BLaER1 treated with 17β-estradiol and CSF1 and Interleukin-3, amounts not matched to agents 10 nM and 100 nM (cell line): ENCODE measurements at regions not wholly inside any gene's neighbourhood (a gene's known extent, or its start where the extent isn't known, plus 50 kb on each side); places are given as distances from the start of the nearest gene placed in this dataset.

Experiments used
- H3K27ac ChIP-seq, 11 experiments: shearing (Covaris generic); formaldehyde crosslinking; 2 replicates each; pipeline ENCODE4 v1.8.1; 2022
- H3K27me3 ChIP-seq, 11 experiments: shearing (Covaris generic); formaldehyde crosslinking; 2 replicates each; pipeline ENCODE4 v1.8.1; 2022
- H3K36me3 ChIP-seq, 11 experiments: shearing (Covaris generic); formaldehyde crosslinking; 2 replicates each; pipeline ENCODE4 v1.8.1; 2022
- H3K4me1 ChIP-seq, 10 experiments: shearing (Covaris generic); formaldehyde crosslinking; 2 replicates each; pipeline ENCODE4 v1.8.1; 2022
- H3K4me2 ChIP-seq, 11 experiments: shearing (Covaris generic); formaldehyde crosslinking; 2 replicates each; pipeline ENCODE4 v1.8.1; 2022
- H3K4me3 ChIP-seq, 10 experiments: shearing (Covaris generic); formaldehyde crosslinking; 2 replicates each; pipeline ENCODE4 v1.8.1; 2022
- H3K9ac ChIP-seq, 11 experiments: shearing (Covaris generic); formaldehyde crosslinking; 2 replicates each; pipeline ENCODE4 v1.8.1; 2022
- H3K9me3 ChIP-seq, 11 experiments: shearing (Covaris generic); formaldehyde crosslinking; replicated peaks in 1 of 11; 2 replicates each; pipeline ENCODE4 v1.8.1; 2022
- H4K20me1 ChIP-seq, 11 experiments: shearing (Covaris generic); formaldehyde crosslinking; 2 replicates each; pipeline ENCODE4 v1.8.1; 2022
- Cebpa-rat ChIP-seq, 11 experiments: shearing (Covaris generic); IDR thresholded peaks; 2 replicates each; pipeline ENCODE4 v1.8.1; 2022

- Histone ChIP-seq H3K4me2 (no peak overlapping the region), H3K27ac (no peak overlapping the region), H3K9me3 (no peaks in the 10 kb centered on the region), H3K36me3 (no peaks in the 10 kb centered on the region), H3K4me3 (no peak overlapping the region), H3K27me3 (no peaks in the 10 kb centered on the region; a peak in 1 of 22 replicates), H4K20me1 (peaks cover 0 to 9% (median 0%) of the 10 kb centered on the region in 11 experiments; a peak in 3 of 22 replicates), H3K9ac (no peak overlapping the region), H3K4me1 (no peaks in the 10 kb centered on the region)
- TF ChIP-seq Cebpa-rat (IDR thresholded peaks at IDR 0.05), result no peak
Measured at GRCh38 chr17:34714475-34715410, 135.4 kb downstream of the TMEM132E start.

- no peak overlapping the region for H3K4me3 ChIP-seq
- H3K9ac ChIP-seq, result no peak overlapping the region
- no peak overlapping the region for H3K27ac ChIP-seq
- no peaks in the 10 kb centered on the region for H3K4me1 ChIP-seq
- H3K27me3 ChIP-seq, result no peaks in the 10 kb centered on the region; a peak in 1 of 22 replicates
- no peak for TF ChIP-seq Cebpa-rat (IDR thresholded peaks at IDR 0.05)
- H4K20me1 ChIP-seq, result peaks cover 0 to 9% (median 0%) of the 10 kb centered on the region in 11 experiments; a peak in 3 of 22 replicates
- no peak overlapping the region for H3K4me2 ChIP-seq
- H3K36me3 ChIP-seq, result no peaks in the 10 kb centered on the region
- no peaks in the 10 kb centered on the region for H3K9me3 ChIP-seq
Measured at GRCh38 chr17:34713687-34714086, 134.3 kb downstream of the TMEM132E start.

- Histone ChIP-seq H3K36me3 (no peaks in the 10 kb centered on the region), H3K9ac (no peak overlapping the region), H3K4me3 (no peak overlapping the region), H3K9me3 (no peaks in the 10 kb centered on the region), H3K4me2 (no peak overlapping the region), H3K27me3 (no peaks in the 10 kb centered on the region; a peak in 1 of 22 replicates), H3K27ac (no peak overlapping the region), H4K20me1 (peaks cover 0 to 9% (median 0%) of the 10 kb centered on the region in 11 experiments; a peak in 3 of 22 replicates), H3K4me1 (no peaks in the 10 kb centered on the region)
- TF ChIP-seq Cebpa-rat (IDR thresholded peaks at IDR 0.05), result no peak
Measured at GRCh38 chr17:34712481-34713195, 133.3 kb downstream of the TMEM132E start.

- H3K4me1 ChIP-seq, result no peaks in the 10 kb centered on the region
- no peak overlapping the region for H3K9ac ChIP-seq
- peaks cover 0 to 9% (median 0%) of the 10 kb centered on the region in 11 experiments; a peak in 4 of 22 replicates for H4K20me1 ChIP-seq
- no peak for TF ChIP-seq Cebpa-rat (IDR thresholded peaks at IDR 0.05)
- H3K27me3 ChIP-seq, result no peaks in the 10 kb centered on the region; a peak in 1 of 22 replicates
- no peak overlapping the region for H3K4me3 ChIP-seq
- H3K27ac ChIP-seq, result no peak overlapping the region
- no peaks in the 10 kb centered on the region for H3K36me3 ChIP-seq
- H3K9me3 ChIP-seq, result no peaks in the 10 kb centered on the region
- H3K4me2 ChIP-seq, result no peak overlapping the region
Measured at GRCh38 chr17:34711646-34712045, 132.3 kb downstream of the TMEM132E start.

GRCh38 chr17:34710226-34710625, 130.8 kb downstream of the TMEM132E start:
- Histone ChIP-seq H4K20me1 (peaks cover 0 to 9% (median 0%) of the 10 kb centered on the region in 11 experiments; a peak in 5 of 22 replicates), H3K9me3 (no peaks in the 10 kb centered on the region), H3K4me2 (no peak overlapping the region), H3K36me3 (no peaks in the 10 kb centered on the region), H3K27me3 (no peaks in the 10 kb centered on the region; a peak in 1 of 22 replicates), H3K4me1 (no peaks in the 10 kb centered on the region), H3K4me3 (no peak overlapping the region), H3K9ac (no peak overlapping the region), H3K27ac (no peak overlapping the region)
- no peak for TF ChIP-seq Cebpa-rat (IDR thresholded peaks at IDR 0.05)

- no peaks in the 10 kb centered on the region for H3K9me3 ChIP-seq
- H4K20me1 ChIP-seq, result peaks cover 0 to 9% (median 0%) of the 10 kb centered on the region in 11 experiments; a peak in 5 of 22 replicates
- no peaks in the 10 kb centered on the region for H3K4me1 ChIP-seq
- H3K27me3 ChIP-seq, result no peaks in the 10 kb centered on the region; a peak in 1 of 22 replicates
- no peaks in the 10 kb centered on the region for H3K36me3 ChIP-seq
- no peak overlapping the region for H3K4me2 ChIP-seq
- no peak overlapping the region for H3K4me3 ChIP-seq
- no peak overlapping the region for H3K9ac ChIP-seq
- H3K27ac ChIP-seq, result no peak overlapping the region
- no peak for TF ChIP-seq Cebpa-rat (IDR thresholded peaks at IDR 0.05)
Measured at GRCh38 chr17:34709158-34709754, 129.9 kb downstream of the TMEM132E start.

GRCh38 chr17:34706029-34706428, 126.6 kb downstream of the TMEM132E start:
- Histone ChIP-seq H3K4me1 (no peaks in the 10 kb centered on the region), H3K27ac (no peak overlapping the region), H3K4me3 (no peak overlapping the region), H3K27me3 (no peaks in the 10 kb centered on the region), H3K9me3 (no peaks in the 10 kb centered on the region), H3K4me2 (no peak overlapping the region), H3K36me3 (no peaks in the 10 kb centered on the region), H3K9ac (no peak overlapping the region), H4K20me1 (peaks cover 0 to 6% (median 0%) of the 10 kb centered on the region in 11 experiments; a peak in 5 of 22 replicates)
- no peak for TF ChIP-seq Cebpa-rat (IDR thresholded peaks at IDR 0.05)

GRCh38 chr17:34703533-34703932, 124.2 kb downstream of the TMEM132E start:
- Histone ChIP-seq H3K4me3 (no peak overlapping the region), H3K4me1 (no peaks in the 10 kb centered on the region), H3K9me3 (no peaks in the 10 kb centered on the region), H3K27ac (no peak overlapping the region), H4K20me1 (no peaks in the 10 kb centered on the region; a peak in 3 of 22 replicates), H3K36me3 (no peaks in the 10 kb centered on the region), H3K4me2 (no peak overlapping the region), H3K27me3 (no peaks in the 10 kb centered on the region), H3K9ac (no peak overlapping the region)
- TF ChIP-seq Cebpa-rat (IDR thresholded peaks at IDR 0.05), result no peak

- no peak overlapping the region for H3K4me3 ChIP-seq
- no peaks in the 10 kb centered on the region for H3K36me3 ChIP-seq
- no peak overlapping the region for H3K9ac ChIP-seq
- no peaks in the 10 kb centered on the region for H3K4me1 ChIP-seq
- no peaks in the 10 kb centered on the region for H3K27me3 ChIP-seq
- H3K27ac ChIP-seq, result no peak overlapping the region
- H4K20me1 ChIP-seq, result no peaks in the 10 kb centered on the region; a peak in 1 of 22 replicates
- no peaks in the 10 kb centered on the region for H3K9me3 ChIP-seq
- H3K4me2 ChIP-seq, result no peak overlapping the region
- no peak for TF ChIP-seq Cebpa-rat (IDR thresholded peaks at IDR 0.05)
Measured at GRCh38 chr17:34699181-34699580, 119.8 kb downstream of the TMEM132E start.
